HL-60 (cell line): ENCODE measurements at regions not wholly inside any gene's neighbourhood (a gene's known extent, or its start where the extent isn't known, plus 50 kb on each side); places are given as distances from the start of the nearest gene placed in this dataset.

ENCODE experiments used
- CTCF ChIP-seq: IDR thresholded peaks from one replicate; pipeline ENCODE4 v1.5.1; 2011; ENCODE audit warnings: low read length, control low read depth, inconsistent platforms; ENCODE audit not compliant: insufficient read depth
- POLR2AphosphoS5 ChIP-seq: IDR thresholded peaks from 2 replicates; pipeline ENCODE4 v1.6.1; 2012; ENCODE audit warnings: low read depth

GRCh38 chr3:178236555-178237277 lies 299.5 kb upstream of the KCNMB2 start:
- TF ChIP-seq CTCF, result no peak
- no peak for TF ChIP-seq POLR2AphosphoS5
